Keratinocyte (primary cell): ENCODE measurements at regions not wholly inside any gene's neighbourhood (a gene's known extent, or its start where the extent isn't known, plus 50 kb on each side); places are given as distances from the start of the nearest gene placed in this dataset.

Source experiments
- DNase-seq: peaks from one replicate; pipeline ENCODE4 v3.0.0-alpha.2; 2011; ENCODE audit warnings: low read depth, missing footprints, low spot score
- FAIRE-seq: peaks from 2 replicates; lab custom pipeline; 2011; peaks lifted over from hg19 to GRCh38; lab: Jason Lieb, UNC
- H2AFZ ChIP-seq: 2 replicates; pipeline ENCODE4 v1.6.0; 2012; ENCODE audit warnings: low read length, control low read depth, inconsistent platforms; ENCODE audit not compliant: control insufficient read depth
- H3K27ac ChIP-seq: 2 replicates; pipeline ENCODE4 v1.5.1; 2011; ENCODE audit warnings: low read length; ENCODE audit not compliant: control insufficient read depth, insufficient read depth
- H3K27me3 ChIP-seq: 3 replicates; pipeline ENCODE4 v1.6.0; 2011; ENCODE audit warnings: low read length; ENCODE audit not compliant: control insufficient read depth, insufficient read depth; ENCODE audit errors: extremely low read depth
- H3K36me3 ChIP-seq, 2 experiments: 2 replicates in 1 of 2; 3 replicates in 1 of 2; pipeline ENCODE4 v1.5.1; 2011; ENCODE audit warnings: low read length in 2 of 2, mild to moderate bottlenecking in 1 of 2; ENCODE audit not compliant: control insufficient read depth in 2 of 2, insufficient read depth in 2 of 2; ENCODE audit errors: extremely low read depth in 1 of 2
- H3K4me1 ChIP-seq: 3 replicates; pipeline ENCODE4 v1.5.1; 2011; ENCODE audit warnings: low read length; ENCODE audit not compliant: control insufficient read depth, insufficient read depth; ENCODE audit errors: extremely low read depth
- H3K4me2 ChIP-seq: 3 replicates; pipeline ENCODE4 v1.6.0; 2011; ENCODE audit warnings: low read depth, low read length; ENCODE audit not compliant: control insufficient read depth, insufficient read depth; ENCODE audit errors: extremely low read depth
- H3K4me3 ChIP-seq, 3 experiments: fragments of 200-600 bp in 1 of 3; sonication (generic) in 1 of 3; 2 replicates in 2 of 3; 3 replicates in 1 of 3; pipeline ENCODE4 v1.5.1; 2011 to 2016; ENCODE audit warnings: low read length in 3 of 3, mild to moderate bottlenecking in 3 of 3, control low read depth in 2 of 3, inconsistent platforms in 1 of 3, low read depth in 1 of 3, mixed read lengths in 1 of 3, mixed run types in 1 of 3, moderate library complexity in 1 of 3; ENCODE audit not compliant: control insufficient read depth in 2 of 3, insufficient read depth in 2 of 3; ENCODE audit errors: extremely low read depth in 1 of 3
- H3K79me2 ChIP-seq: 2 replicates; pipeline ENCODE4 v1.6.0; 2012; ENCODE audit warnings: low read length; ENCODE audit not compliant: control insufficient read depth, insufficient read depth
- H3K9ac ChIP-seq: 3 replicates; pipeline ENCODE4 v1.6.0; 2011; ENCODE audit warnings: low read length; ENCODE audit not compliant: control insufficient read depth, insufficient read depth; ENCODE audit errors: extremely low read depth
- H3K9me1 ChIP-seq: 3 replicates; pipeline ENCODE4 v1.6.0; 2011; ENCODE audit warnings: low read length; ENCODE audit not compliant: control insufficient read depth, insufficient read depth; ENCODE audit errors: extremely low read depth
- H3K9me3 ChIP-seq: 2 replicates; pipeline ENCODE4 v1.5.1; 2012; ENCODE audit warnings: low read depth, low read length; ENCODE audit not compliant: control insufficient read depth
- H4K20me1 ChIP-seq: 3 replicates; pipeline ENCODE4 v1.6.0; 2011; ENCODE audit warnings: low read length; ENCODE audit not compliant: control insufficient read depth, insufficient read depth; ENCODE audit errors: extremely low read depth
- CTCF ChIP-seq, 3 experiments: IDR thresholded peaks in 1 of 3; conservative IDR thresholded peaks in 1 of 3; optimal IDR thresholded peaks in 1 of 3; 2 replicates in 2 of 3; 3 replicates in 1 of 3; pipeline versions ENCODE3 to v1.5.1; 2011; ENCODE audit warnings: low read length in 3 of 3, mild to moderate bottlenecking in 3 of 3, moderate library complexity in 2 of 3, control low read depth in 1 of 3, inconsistent platforms in 1 of 3; ENCODE audit not compliant: insufficient read depth in 2 of 3; ENCODE audit errors: extremely low read depth in 1 of 3
- EZH2 ChIP-seq: IDR thresholded peaks from one replicate; pipeline ENCODE4 v1.6.1; 2012; ENCODE audit warnings: inconsistent platforms, mild to moderate bottlenecking, low read length, moderate library complexity
- dilution Hi-C: fragments of 300-500 bp; cut with MboI; formaldehyde crosslinking; loops from one replicate; pipeline ENCODE4 v1.7.0; 2020; ENCODE audit warnings: low sequenced_read_pairs; ENCODE audit not compliant: extremely low pct_ligation_motif_present

GRCh38 chr6:95923518-95923917 is 92.3 kb upstream of the FUT9 start:
- Histone ChIP-seq H3K36me3 (no peaks in the 10 kb centered on the region), H3K9ac (no peak overlapping the region)
- dilution Hi-C loops, result no loop called here

GRCh38 chr6:95935736-95936135 is 80.0 kb upstream of the FUT9 start:
- Histone ChIP-seq H3K9ac (no peak overlapping the region), H3K4me2 (no peak overlapping the region), H3K9me1 (no peaks in the 10 kb centered on the region), H3K79me2 (no peaks in the 10 kb centered on the region), H3K4me3 (no peak overlapping the region), H3K36me3 (no peaks in the 10 kb centered on the region), H3K27ac (no peak overlapping the region), H2AFZ (no peak overlapping the region), H3K27me3 (no peaks in the 10 kb centered on the region), H4K20me1 (no peaks in the 10 kb centered on the region), H3K9me3 (no peaks in the 10 kb centered on the region), H3K4me1 (no peaks in the 10 kb centered on the region)
- dilution Hi-C loops, result no loop called here
- FAIRE-seq, result no peak
- TF ChIP-seq EZH2, result no peak
- TF ChIP-seq CTCF (optimal IDR thresholded peaks at IDR 0.05 in 1 of 3, IDR thresholded peaks at IDR 0.05 in 1 of 3, conservative IDR thresholded peaks at IDR 0.05 in 1 of 3; ENCODE audit: extremely low read depth in 1 of 3, insufficient read depth in 2 of 3, low read length in 3 of 3), result no peak
- DNase-seq, result no peak

More at GRCh38 chr6:95923518-95923917, 92.3 kb upstream of the FUT9 start:
- H3K27ac ChIP-seq, result no peak overlapping the region
- H3K9me1 ChIP-seq, result no peaks in the 10 kb centered on the region
- H3K27me3 ChIP-seq, result no peaks in the 10 kb centered on the region
- no peaks in the 10 kb centered on the region for H3K4me1 ChIP-seq
- H3K9me3 ChIP-seq, result no peaks in the 10 kb centered on the region
- FAIRE-seq (no peak), DNase-seq (no peak)
- no peaks in the 10 kb centered on the region for H3K79me2 ChIP-seq
- no peak overlapping the region for H2AFZ ChIP-seq
- no peak overlapping the region for H3K4me3 ChIP-seq
- H3K4me2 ChIP-seq, result no peak overlapping the region
- no peak for TF ChIP-seq EZH2
- peak in 2 of 3 experiments; percentile 21 to 30 for TF ChIP-seq CTCF (optimal IDR thresholded peaks at IDR 0.05 in 1 of 3, IDR thresholded peaks at IDR 0.05 in 1 of 3, conservative IDR thresholded peaks at IDR 0.05 in 1 of 3; ENCODE audit: extremely low read depth in 1 of 3, insufficient read depth in 2 of 3, low read length in 3 of 3)
- no peaks in the 10 kb centered on the region for H4K20me1 ChIP-seq
